ENCODE measurements at regions not wholly inside any gene's neighbourhood (a gene's known extent, or its start where the extent isn't known, plus 50 kb on each side); places are given as distances from the start of the nearest gene placed in this dataset.

DNA sequence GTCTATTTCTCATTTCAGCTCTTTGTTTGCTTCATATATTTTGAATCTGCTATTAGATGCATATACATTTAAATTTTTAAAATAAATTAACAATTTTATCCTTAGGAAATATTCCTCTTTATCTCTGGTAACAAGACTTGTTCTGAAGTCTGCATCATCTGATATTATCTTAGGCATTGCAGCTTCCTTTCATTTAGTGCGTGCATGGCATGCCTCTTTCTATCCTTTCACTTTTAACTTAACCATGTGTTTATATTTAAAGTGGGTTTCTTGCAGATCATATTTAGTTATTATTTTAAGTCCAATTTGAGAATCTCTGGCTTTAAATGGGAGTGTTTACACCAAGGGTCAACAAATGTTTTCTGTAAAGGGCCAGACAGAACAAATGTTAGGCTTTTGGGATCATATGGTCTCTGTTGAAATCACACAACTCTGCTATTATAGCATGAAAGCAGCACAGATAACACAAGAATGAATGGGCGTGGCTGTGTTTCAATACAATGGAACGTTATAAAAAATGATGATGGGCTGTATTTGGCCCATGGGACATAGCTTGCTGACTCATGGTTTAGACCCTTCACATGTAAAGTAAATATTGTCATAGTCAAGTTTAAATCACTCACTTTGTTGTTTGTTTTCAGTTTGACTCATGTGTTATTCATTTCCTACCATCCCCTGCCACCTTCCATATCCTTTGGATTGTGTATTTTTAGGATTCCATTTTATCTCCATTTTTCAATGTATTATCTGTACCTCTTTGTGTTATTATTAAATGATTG is 83.9 kb upstream of the SNX19 start:
- TF ChIP-seq POLR2AphosphoS5 (IDR thresholded peaks at IDR 0.05) (no peak), POLR2A (IDR thresholded peaks at IDR 0.05) (no peak), CTCF (IDR thresholded peaks at IDR 0.05) (no peak)
